Heart left ventricle (tissue), 16 donors: ENCODE measurements at regions not wholly inside any gene's neighbourhood (a gene's known extent, or its start where the extent isn't known, plus 50 kb on each side); places are given as distances from the start of the nearest gene placed in this dataset.
"Not testable (repeated sequence)": the region's sequence is repeated elsewhere in the genome, so short reads cannot be mapped to it uniquely, and the experiment has no call there.

ENCODE experiments used
- ATAC-seq, 4 donors: fragments of 200-7000 bp; cut with Tn5 transposase; one replicate each; pipeline ENCODE4 v1.9.1; 2020 to 2022; ENCODE audit warnings: moderate library complexity in 4 of 4, mild to moderate bottlenecking in 3 of 4, moderate number of reproducible peaks in 1 of 4
- DNase-seq, 5 donors: peaks; one replicate each; pipeline ENCODE4 v3.0.0-alpha.2; 2020
- H3K27ac ChIP-seq, 12 donors: fragments of 200-600 bp; sonication (generic) in 4 of 12; one replicate each; pipeline versions ENCODE4 v1.5.0 to v1.8.0; 2016 to 2022; ENCODE audit warnings: mild to moderate bottlenecking in 2 of 12
- H3K27me3 ChIP-seq, 9 donors: fragments of 200-600 bp; sonication (generic) in 2 of 9; one replicate each; pipeline versions ENCODE4 v1.5.1 to v1.8.0; 2016 to 2022; ENCODE audit warnings: mild to moderate bottlenecking in 3 of 9
- H3K36me3 ChIP-seq, 9 donors: fragments of 200-600 bp; sonication (generic) in 2 of 9; one replicate each; pipeline versions ENCODE4 v1.5.0 to v1.8.0; 2018 to 2022; ENCODE audit warnings: mild to moderate bottlenecking in 2 of 9
- H3K4me1 ChIP-seq, 12 donors: fragments of 200-600 bp; sonication (generic) in 4 of 12; one replicate each; pipeline versions ENCODE4 v1.5.0 to v1.8.0; 2016 to 2022; ENCODE audit warnings: mild to moderate bottlenecking in 3 of 12
- H3K4me3 ChIP-seq, 12 donors: fragments of 200-600 bp; sonication (generic) in 4 of 12; one replicate each; pipeline versions ENCODE4 v1.5.0 to v1.8.0; 2017 to 2022; ENCODE audit warnings: mild to moderate bottlenecking in 9 of 12, moderate library complexity in 4 of 12
- H3K9me3 ChIP-seq, 12 donors: fragments of 200-600 bp; sonication (generic) in 4 of 12; one replicate each; pipeline versions ENCODE4 v1.5.0 to v1.8.0; 2016 to 2022; ENCODE audit warnings: mild to moderate bottlenecking in 1 of 12
- POLR2A ChIP-seq, 2 donors: fragments of 450-650 bp; IDR thresholded peaks; one replicate each; pipeline ENCODE4 v1.6.1; 2017; ENCODE audit warnings: antibody characterized with exemption in 2 of 2, mild to moderate bottlenecking in 2 of 2, moderate library complexity in 2 of 2
- WGBS, 4 donors: extraction: QIAGEN DNeasy Blood & Tissue Kit in 2 of 4; methylation state at CpG; one replicate each; pipeline versions ENCODE4 v1.1.5 to v1.1.7; 2013 to 2018; 5-methylcytosine and 5-hydroxymethylcytosine counted together
- intact Hi-C, 10 donors: fragments of 100-400 bp; cut with DNase I; formaldehyde crosslinking; loops; one replicate each; pipeline versions ENCODE4 v1.11.1 to v1.14.2; 2022
- TF ChIP-seq, protein P1 (sequence below), 12 donors: fragments of 200-600 bp; sonication (generic) in 4 of 12; IDR thresholded peaks; one replicate each; pipeline versions ENCODE4 v1.5.0 to v1.8.0; 2018 to 2022; ENCODE audit warnings: antibody characterized with exemption in 12 of 12, mild to moderate bottlenecking in 5 of 12
- donor health status: ischemic (EF 13 %, LVEDD 7.1; RV severe dilation, severe dysfunction).
- donor health status: healthy with polysubstance abuse.
- donor health status: DM: no; HTN: yes; CAD: no.
- donor health status: DM: no; HTN: no; CAD: no.
- donor health status: ischemic (EF 25% LVEDD 6.9; RV normal size, moderate dysfunction).
- donor health status: ischemic (EF 25% LVEDD 5.7; RV mildly dilated, moderate dysfunction).
- donor health status: healthy.
- donor health status: DM: yes; HTN: yes; CAD: no.
- donor health status: ischemic (EF 35%, LVEDD 5.7; RV mildly dilated, moderate dysfunction).
- donor health status: nonischemic (EF 11% LVEDD 7.7; RV severe dilation, severe dysfunction).
- donor health status: DM: yes; HTN: yes; CAD: no.
- donor health status: PGD.
- donor health status: ischemic (EF 29% LVEDD 5.4; RV normal size, mild dysfunction).
- donor health status: nonischemic (EF 23%, LVEDD 6.1; RV moderate dilation, normal function).

DNA sequence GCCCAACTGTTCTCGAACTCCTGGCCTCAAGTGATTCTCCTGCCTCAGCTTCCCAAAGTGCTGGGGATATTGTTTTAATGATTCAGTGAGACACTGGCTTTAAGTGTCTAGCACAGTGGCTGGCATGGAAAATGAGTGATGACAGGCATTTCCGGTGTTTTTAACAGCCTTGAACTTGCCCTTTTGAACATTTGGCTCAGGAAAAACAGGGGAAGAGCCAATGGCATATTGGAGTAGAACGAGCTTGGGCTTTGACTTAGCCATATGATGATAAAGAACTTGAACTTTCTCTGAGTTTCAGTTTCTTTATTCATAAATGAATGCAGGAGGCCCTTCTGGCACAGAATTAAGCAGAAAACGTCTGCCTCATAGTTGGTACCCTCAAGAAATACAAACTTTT, 145.0 kb upstream of the HS3ST4 start:
- H3K27ac ChIP-seq, result no peak overlapping the region
- peaks cover 0 to 14% (median 0%) of the 10 kb centered on the region in 12 donors for H3K9me3 ChIP-seq
- DNase-seq (no peak), ATAC-seq (no peak)
- no peaks in the 10 kb centered on the region for H3K4me1 ChIP-seq
- intact Hi-C loops, result no loop called here
- no peak overlapping the region for H3K4me3 ChIP-seq
- H3K27me3 ChIP-seq, result no peaks in the 10 kb centered on the region
- 29 to 45% (median 39%) methylated on average over 4 of the region's 4 CpGs for whole genome bisulfite sequencing, 4 donors
- TF ChIP-seq, protein P1, sequence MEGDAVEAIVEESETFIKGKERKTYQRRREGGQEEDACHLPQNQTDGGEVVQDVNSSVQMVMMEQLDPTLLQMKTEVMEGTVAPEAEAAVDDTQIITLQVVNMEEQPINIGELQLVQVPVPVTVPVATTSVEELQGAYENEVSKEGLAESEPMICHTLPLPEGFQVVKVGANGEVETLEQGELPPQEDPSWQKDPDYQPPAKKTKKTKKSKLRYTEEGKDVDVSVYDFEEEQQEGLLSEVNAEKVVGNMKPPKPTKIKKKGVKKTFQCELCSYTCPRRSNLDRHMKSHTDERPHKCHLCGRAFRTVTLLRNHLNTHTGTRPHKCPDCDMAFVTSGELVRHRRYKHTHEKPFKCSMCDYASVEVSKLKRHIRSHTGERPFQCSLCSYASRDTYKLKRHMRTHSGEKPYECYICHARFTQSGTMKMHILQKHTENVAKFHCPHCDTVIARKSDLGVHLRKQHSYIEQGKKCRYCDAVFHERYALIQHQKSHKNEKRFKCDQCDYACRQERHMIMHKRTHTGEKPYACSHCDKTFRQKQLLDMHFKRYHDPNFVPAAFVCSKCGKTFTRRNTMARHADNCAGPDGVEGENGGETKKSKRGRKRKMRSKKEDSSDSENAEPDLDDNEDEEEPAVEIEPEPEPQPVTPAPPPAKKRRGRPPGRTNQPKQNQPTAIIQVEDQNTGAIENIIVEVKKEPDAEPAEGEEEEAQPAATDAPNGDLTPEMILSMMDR (IDR thresholded peaks at IDR 0.05), result no peak
- TF ChIP-seq POLR2A (IDR thresholded peaks at IDR 0.05), result no peak
- H3K36me3 ChIP-seq, result no peaks in the 10 kb centered on the region

DNA sequence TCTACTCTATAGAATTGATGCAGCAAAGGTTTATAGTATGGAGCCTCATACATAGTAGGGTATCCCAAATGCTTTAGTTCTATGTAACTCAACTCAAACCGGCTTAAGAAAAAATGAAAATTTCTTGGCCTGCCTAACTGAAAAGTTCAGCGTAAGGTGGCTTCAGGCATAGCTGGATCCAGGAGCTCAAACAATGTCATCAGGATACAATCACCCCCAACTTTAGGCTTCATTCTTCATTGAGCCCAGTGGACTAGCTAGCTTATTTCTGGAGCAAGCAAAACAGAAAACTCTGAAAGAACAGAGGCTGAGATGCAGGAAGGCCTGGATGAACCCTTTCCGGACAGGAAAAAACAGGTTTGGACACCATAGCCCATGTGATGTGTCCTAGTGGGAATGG, 147.5 kb upstream of the HS3ST4 start:
- DNase-seq, result no peak
- H3K9me3 ChIP-seq, result no peaks in the 10 kb centered on the region
- ATAC-seq, result no peak
- intact Hi-C loops, result no loop called here
- H3K36me3 ChIP-seq, result no peaks in the 10 kb centered on the region
- no peak overlapping the region for H3K4me3 ChIP-seq
- H3K4me1 ChIP-seq, result no peaks in the 10 kb centered on the region
- TF ChIP-seq, protein P1 (IDR thresholded peaks at IDR 0.05), result no peak
- TF ChIP-seq POLR2A (IDR thresholded peaks at IDR 0.05), result no peak
- 66 to 95% (median 75%) methylated on average over 3 of the region's 3 CpGs for WGBS, 4 donors
- no peak overlapping the region for H3K27ac ChIP-seq
- no peaks in the 10 kb centered on the region for H3K27me3 ChIP-seq

DNA sequence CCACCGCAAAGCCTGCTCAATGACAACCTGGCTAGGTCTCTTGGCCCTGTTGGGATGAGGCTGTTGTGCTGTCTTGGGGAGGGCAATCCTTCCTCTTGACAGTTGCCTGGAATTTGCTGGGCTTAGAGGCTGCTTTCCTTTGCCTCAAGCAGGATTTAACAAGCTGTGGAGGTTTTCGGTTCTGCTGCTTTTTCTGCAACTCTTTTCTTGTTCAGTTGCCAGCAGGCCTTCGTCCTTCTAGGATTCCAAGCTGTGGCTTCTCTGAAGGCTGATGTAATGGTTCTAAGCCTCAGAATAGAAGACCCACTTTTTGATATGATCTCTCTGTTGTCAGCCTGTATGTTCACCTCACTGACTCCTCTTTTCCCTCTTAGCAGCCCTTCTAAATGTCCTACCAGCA, 149.5 kb upstream of the HS3ST4 start:
- TF ChIP-seq, protein P1 (IDR thresholded peaks at IDR 0.05), result no peak
- TF ChIP-seq POLR2A (IDR thresholded peaks at IDR 0.05), result no peak
- DNase-seq, result no peak
- ATAC-seq, result no peak
- WGBS, 4 donors, result 65 to 78% (median 74%) methylated on average over 3 of the region's 3 CpGs
- Histone ChIP-seq H3K9me3 (no peaks in the 10 kb centered on the region), H3K4me1 (no peaks in the 10 kb centered on the region), H3K36me3 (no peaks in the 10 kb centered on the region), H3K27ac (no peak overlapping the region), H3K27me3 (no peaks in the 10 kb centered on the region), H3K4me3 (no peak overlapping the region)
- intact Hi-C loops, result no loop called here

DNA sequence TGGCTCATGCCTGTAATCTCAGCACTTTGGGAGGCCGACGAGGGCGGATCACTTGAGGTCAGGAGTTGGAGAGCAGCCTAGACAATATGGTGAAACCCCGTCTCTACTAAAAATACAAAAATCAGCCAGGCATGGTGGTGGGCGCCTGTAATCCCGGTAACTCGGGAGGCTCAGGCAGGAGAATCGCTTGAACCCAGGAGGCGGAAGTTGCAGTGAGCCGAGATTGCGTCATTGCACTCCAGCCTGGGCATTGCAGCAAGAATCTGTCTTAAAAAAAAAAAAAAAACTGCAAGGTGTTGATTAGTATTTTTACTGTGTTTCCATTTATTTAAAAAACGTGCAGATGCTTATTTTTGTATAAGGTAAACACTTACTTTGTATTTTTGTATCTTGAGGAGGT, 152.0 kb upstream of the HS3ST4 start:
- H3K9me3 ChIP-seq, DNase-seq, intact Hi-C loops, H3K27ac ChIP-seq, H3K4me3 ChIP-seq, H3K4me1 ChIP-seq, H3K27me3 ChIP-seq, ATAC-seq, H3K36me3 ChIP-seq: not testable (repeated sequence)
- WGBS, 4 donors, result 83 to 86% (median 85%) methylated on average over 12 of the region's 12 CpGs

DNA sequence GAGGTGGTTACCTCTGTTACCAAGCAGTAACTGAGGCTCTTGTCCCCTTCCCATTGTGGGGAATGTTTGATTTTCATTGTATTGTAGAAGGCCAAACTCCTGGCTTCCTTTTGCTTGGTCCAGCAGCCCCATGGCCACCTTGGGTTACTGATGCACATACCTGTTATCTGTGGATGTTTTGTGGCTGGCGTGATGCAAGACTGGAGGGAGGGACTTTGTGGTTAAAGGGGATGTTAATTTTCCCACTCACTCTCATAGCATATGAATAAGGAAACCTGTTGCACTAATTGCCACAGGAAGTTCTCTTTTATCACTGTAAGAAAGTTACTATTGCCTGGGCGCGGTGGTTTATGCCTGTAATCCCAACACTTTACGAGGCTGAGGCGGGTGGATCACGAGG, 168.6 kb upstream of the HS3ST4 start:
- TF ChIP-seq, protein P1 (IDR thresholded peaks at IDR 0.05), result no peak
- TF ChIP-seq POLR2A (IDR thresholded peaks at IDR 0.05), result no peak
- ATAC-seq (no peak), DNase-seq (no peak)
- no peaks in the 10 kb centered on the region for H3K9me3 ChIP-seq
- peaks cover 0 to 3% (median 0%) of the 10 kb centered on the region in 9 donors for H3K27me3 ChIP-seq
- 80 to 89% (median 83%) methylated on average over 6 of the region's 6 CpGs for WGBS, 4 donors
- H3K36me3 ChIP-seq, result no peaks in the 10 kb centered on the region
- no peak overlapping the region for H3K27ac ChIP-seq
- no peaks in the 10 kb centered on the region for H3K4me1 ChIP-seq
- no peak overlapping the region for H3K4me3 ChIP-seq
- intact Hi-C loops, result no loop called here
